Vagina (tissue), 2 donors: ENCODE measurements at regions not wholly inside any gene's neighbourhood (a gene's known extent, or its start where the extent isn't known, plus 50 kb on each side); places are given as distances from the start of the nearest gene placed in this dataset.

Source experiments
- DNase-seq, 2 donors: peaks; one replicate each; pipeline ENCODE4 v3.0.0-alpha.2; 2017; ENCODE audit errors: extremely low spot score in 2 of 2
- H3K27ac ChIP-seq: fragments of 200-600 bp; sonication (generic); one replicate; pipeline ENCODE4 v1.5.1; 2019
- H3K27me3 ChIP-seq: fragments of 200-600 bp; sonication (generic); one replicate; pipeline ENCODE4 v1.5.1; 2019
- H3K36me3 ChIP-seq, 2 donors: fragments of 200-600 bp; sonication (generic); one replicate each; pipeline ENCODE4 v1.5.1; 2017 to 2019
- H3K4me1 ChIP-seq: fragments of 200-600 bp; sonication (generic); one replicate; pipeline ENCODE4 v1.5.1; 2019
- H3K4me3 ChIP-seq, 2 donors: fragments of 200-600 bp; sonication (generic); 1 replicate in 1 of 2; 2 replicates in 1 of 2; pipeline ENCODE4 v1.5.1; 2016 to 2019
- H3K9me3 ChIP-seq: fragments of 200-600 bp; sonication (generic); one replicate; pipeline ENCODE4 v1.5.1; 2019
- CTCF ChIP-seq, 3 experiments: fragments of 450-650 bp in 2 of 3; fragments of 200-600 bp in 1 of 3; sonication (generic) in 1 of 3; IDR thresholded peaks; one replicate each; pipeline ENCODE4 v1.5.1; 2017 to 2019; ENCODE audit warnings: antibody characterized with exemption in 3 of 3, mild to moderate bottlenecking in 2 of 3, moderate library complexity in 2 of 3
- POLR2A ChIP-seq, 2 donors: fragments of 450-650 bp; IDR thresholded peaks; one replicate each; pipeline ENCODE4 v1.6.1; 2017; ENCODE audit warnings: antibody characterized with exemption in 2 of 2, mild to moderate bottlenecking in 2 of 2, moderate library complexity in 2 of 2
- POLR2AphosphoS5 ChIP-seq, 2 donors: sonication (generic); formaldehyde crosslinking; IDR thresholded peaks; one replicate each; pipeline ENCODE4 v1.9.0; 2017; ENCODE audit warnings: antibody characterized with exemption in 2 of 2, mild to moderate bottlenecking in 2 of 2, low read depth in 1 of 2; ENCODE audit not compliant: insufficient read depth in 1 of 2
- intact Hi-C: fragments of 100-400 bp; cut with DNase I; formaldehyde crosslinking; loops from one replicate; pipeline ENCODE4 v1.15.1; 2023

- H3K9me3 ChIP-seq, result no peaks in the 10 kb centered on the region
- no peak for DNase-seq
- H3K4me3 ChIP-seq, result no peak overlapping the region
- intact Hi-C loops, result no loop called here
- H3K4me1 ChIP-seq, result no peaks in the 10 kb centered on the region
- H3K36me3 ChIP-seq, result no peaks in the 10 kb centered on the region
- no peaks in the 10 kb centered on the region for H3K27me3 ChIP-seq
- no peak overlapping the region for H3K27ac ChIP-seq
- no peak for TF ChIP-seq POLR2AphosphoS5 (IDR thresholded peaks at IDR 0.05; ENCODE audit: insufficient read depth in 1 of 2, low read depth in 1 of 2)
- no peak for TF ChIP-seq CTCF (IDR thresholded peaks at IDR 0.05)
- no peak for TF ChIP-seq POLR2A (IDR thresholded peaks at IDR 0.05)
Observed at GRCh38 chr6:49264496-49264895, 198.6 kb downstream of the MMUT start.

GRCh38 chr6:49257549-49257948 lies 205.5 kb downstream of the MMUT start:
- no peak overlapping the region for H3K27ac ChIP-seq
- H3K9me3 ChIP-seq, result no peaks in the 10 kb centered on the region
- no peak for DNase-seq
- intact Hi-C loops, result no loop called here
- TF ChIP-seq POLR2A (IDR thresholded peaks at IDR 0.05), result no peak
- no peak for TF ChIP-seq CTCF (IDR thresholded peaks at IDR 0.05)
- no peaks in the 10 kb centered on the region for H3K4me1 ChIP-seq
- no peaks in the 10 kb centered on the region for H3K36me3 ChIP-seq
- no peaks in the 10 kb centered on the region for H3K27me3 ChIP-seq
- H3K4me3 ChIP-seq, result no peak overlapping the region

- Histone ChIP-seq H3K36me3 (no peaks in the 10 kb centered on the region), H3K27ac (no peak overlapping the region), H3K4me1 (no peaks in the 10 kb centered on the region), H3K27me3 (no peaks in the 10 kb centered on the region), H3K9me3 (no peaks in the 10 kb centered on the region), H3K4me3 (no peak overlapping the region)
- TF ChIP-seq POLR2A (IDR thresholded peaks at IDR 0.05) (no peak), CTCF (IDR thresholded peaks at IDR 0.05) (no peak), POLR2AphosphoS5 (IDR thresholded peaks at IDR 0.05; ENCODE audit: insufficient read depth in 1 of 2, low read depth in 1 of 2) (no peak)
- intact Hi-C loops, result no loop called here
- DNase-seq, result no peak
Observed at GRCh38 chr6:49255335-49255734, 207.7 kb downstream of the MMUT start.

- Histone ChIP-seq H3K36me3 (no peaks in the 10 kb centered on the region), H3K9me3 (no peaks in the 10 kb centered on the region), H3K4me3 (no peak overlapping the region), H3K27ac (no peak overlapping the region), H3K27me3 (no peaks in the 10 kb centered on the region), H3K4me1 (no peaks in the 10 kb centered on the region)
- intact Hi-C loops, result no loop called here
- TF ChIP-seq CTCF (IDR thresholded peaks at IDR 0.05) (no peak), POLR2AphosphoS5 (IDR thresholded peaks at IDR 0.05; ENCODE audit: insufficient read depth in 1 of 2, low read depth in 1 of 2) (no peak), POLR2A (IDR thresholded peaks at IDR 0.05) (no peak)
- no peak for DNase-seq
Observed at GRCh38 chr6:49252901-49253300, 210.2 kb downstream of the MMUT start.

GRCh38 chr6:49233483-49233882 lies 229.6 kb downstream of the MMUT start:
- DNase-seq, result no peak

More at GRCh38 chr6:49233483-49233882, 229.6 kb downstream of the MMUT start:
- H3K36me3 ChIP-seq, result no peaks in the 10 kb centered on the region
- no peak for TF ChIP-seq CTCF (IDR thresholded peaks at IDR 0.05)
- TF ChIP-seq POLR2AphosphoS5 (IDR thresholded peaks at IDR 0.05; ENCODE audit: insufficient read depth in 1 of 2, low read depth in 1 of 2), result no peak
- TF ChIP-seq POLR2A (IDR thresholded peaks at IDR 0.05), result no peak
- H3K4me1 ChIP-seq, result no peaks in the 10 kb centered on the region
- intact Hi-C loops, result no loop called here
- no peaks in the 10 kb centered on the region for H3K9me3 ChIP-seq
- no peak overlapping the region for H3K4me3 ChIP-seq
- no peak overlapping the region for H3K27ac ChIP-seq
- no peaks in the 10 kb centered on the region for H3K27me3 ChIP-seq
